HG02623 (cell line): ENCODE measurements at regions not wholly inside any gene's neighbourhood (a gene's known extent, or its start where the extent isn't known, plus 50 kb on each side); places are given as distances from the start of the nearest gene placed in this dataset.
"Not testable (repeated sequence)": the region's sequence is repeated elsewhere in the genome, so short reads cannot be mapped to it uniquely, and the experiment has no call there.

Experiments
- ATAC-seq: cut with Tn5 transposase; IDR thresholded peaks from one replicate; pipeline ENCODE4 v1.9.1; 2021; ENCODE audit warnings: moderate library complexity; ENCODE audit not compliant: unreplicated experiment

DNA sequence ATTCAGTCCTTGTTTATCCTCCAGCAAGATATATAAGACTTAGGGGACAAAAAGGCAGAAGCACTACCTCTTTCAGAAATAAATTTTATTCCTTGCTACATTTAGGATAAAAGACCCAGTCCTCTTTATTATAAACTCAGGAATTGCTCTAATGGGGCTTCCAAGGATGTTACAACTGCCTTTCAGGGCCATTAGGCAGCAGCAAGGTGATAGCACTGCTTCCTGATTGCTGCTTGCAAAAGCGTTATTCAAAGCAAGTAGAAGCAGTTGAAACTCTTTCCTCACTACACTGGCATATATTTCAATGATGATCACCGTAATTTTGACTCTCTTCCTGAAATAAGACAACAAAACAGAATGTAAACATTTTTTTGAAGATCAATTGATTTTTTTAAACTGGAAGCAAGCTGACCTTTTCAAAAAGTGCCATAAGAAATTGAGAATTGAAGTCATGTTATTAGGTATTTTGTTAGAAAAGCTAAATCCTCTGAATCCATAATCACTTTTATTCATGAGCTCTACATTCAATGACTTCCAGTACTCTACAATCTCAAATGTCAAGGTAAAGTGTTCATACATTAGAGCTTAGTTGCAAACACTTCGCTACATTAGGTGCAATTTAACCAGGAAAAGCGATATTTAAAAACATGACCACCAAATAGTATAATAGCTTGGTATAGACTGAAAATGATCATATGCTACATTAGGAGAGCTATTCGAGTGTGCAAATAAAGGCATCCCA lies 233.4 kb upstream of the SYT10 start:
- no peak for ATAC-seq

DNA sequence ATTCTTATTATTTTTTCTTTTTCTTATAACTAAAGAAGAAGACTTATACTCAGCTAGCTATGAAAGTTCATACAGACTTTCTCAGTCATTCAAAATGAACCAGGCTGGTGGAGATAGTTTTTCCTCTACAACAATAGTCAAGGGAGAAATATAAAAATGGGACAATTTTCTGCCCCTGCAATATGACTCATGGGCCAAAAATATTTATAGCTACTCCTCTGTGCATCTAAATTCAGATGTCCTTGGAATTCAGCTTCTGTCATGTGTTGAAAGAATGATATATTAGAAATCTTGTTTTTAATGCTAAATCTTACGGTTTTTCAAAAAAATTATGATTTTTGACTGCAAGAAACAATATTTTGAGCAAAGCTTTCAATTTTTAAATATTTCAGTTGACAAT lies 237.2 kb upstream of the SYT10 start:
- no peak for ATAC-seq

DNA sequence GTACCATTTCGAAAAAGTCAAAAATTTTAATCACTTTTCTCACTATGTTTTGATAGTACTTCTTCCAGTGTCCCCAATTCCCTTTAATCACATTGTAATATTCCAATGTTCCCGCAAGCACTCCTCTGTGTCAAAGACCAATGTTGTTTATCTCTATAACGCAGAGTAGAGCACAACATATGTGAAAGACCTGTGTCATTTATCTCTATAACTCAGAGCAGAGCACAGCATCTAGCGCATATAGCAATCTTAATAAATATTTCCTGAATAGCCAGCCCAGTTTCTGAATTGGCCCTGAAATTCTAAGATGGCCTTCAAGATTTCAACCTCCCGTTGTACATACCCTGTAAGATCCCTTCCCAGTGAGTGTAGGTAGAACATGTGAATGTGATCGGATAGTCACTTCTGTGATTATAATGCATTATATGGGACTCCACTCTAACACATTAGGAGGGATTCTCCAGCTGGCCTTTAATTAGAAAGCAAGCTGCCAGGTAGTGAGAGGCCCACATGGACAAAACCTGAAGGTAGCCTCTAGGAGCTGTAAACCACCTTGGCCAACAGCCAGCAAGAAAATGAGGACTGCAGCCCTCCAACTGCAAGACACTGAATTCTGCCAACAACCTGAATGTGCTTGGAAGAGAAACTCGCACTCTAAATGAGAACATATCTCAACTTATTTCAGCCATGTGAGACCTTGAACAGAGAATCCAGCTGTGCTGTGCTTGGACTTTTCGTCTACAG lies 238.8 kb upstream of the SYT10 start:
- ATAC-seq = no peak

DNA sequence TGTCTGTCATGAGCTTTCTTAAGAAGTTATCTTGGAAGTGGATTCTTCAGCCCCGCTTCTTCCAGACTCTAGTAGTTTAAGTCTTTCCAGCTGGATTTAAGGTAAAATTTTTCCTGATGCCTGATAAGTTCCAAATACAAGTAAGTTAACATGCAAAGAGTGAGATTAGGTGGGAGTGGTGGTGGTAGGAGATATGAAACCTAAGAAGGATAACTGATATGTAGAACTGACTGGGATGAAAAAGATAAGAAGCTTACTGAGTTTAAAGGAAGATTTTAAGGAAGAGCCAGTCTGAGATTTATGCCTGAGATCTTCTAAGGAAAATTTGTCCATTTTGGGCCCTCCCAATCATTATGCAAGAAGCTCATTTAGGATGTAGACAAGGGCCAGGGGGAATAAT lies 250.9 kb upstream of the SYT10 start:
- no peak for ATAC-seq

DNA sequence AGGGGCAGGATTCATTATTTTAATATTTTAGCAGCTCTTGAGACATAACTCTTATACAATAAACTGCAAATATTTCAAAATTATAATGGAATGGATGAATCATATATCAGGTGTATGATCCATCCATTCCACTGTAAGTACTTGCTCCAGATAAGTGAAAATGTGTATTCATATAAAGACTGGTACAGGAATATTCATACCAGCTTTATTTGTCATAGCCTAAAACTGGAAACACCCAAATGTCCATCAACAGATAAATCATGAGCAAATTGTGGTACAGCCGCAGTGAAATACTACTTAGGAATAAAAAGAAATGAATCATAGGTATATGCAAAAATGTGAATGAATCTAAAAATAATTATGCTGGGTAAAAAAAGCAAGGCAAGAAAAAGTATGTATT lies 263.6 kb upstream of the SYT10 start:
- no peak for ATAC-seq

DNA sequence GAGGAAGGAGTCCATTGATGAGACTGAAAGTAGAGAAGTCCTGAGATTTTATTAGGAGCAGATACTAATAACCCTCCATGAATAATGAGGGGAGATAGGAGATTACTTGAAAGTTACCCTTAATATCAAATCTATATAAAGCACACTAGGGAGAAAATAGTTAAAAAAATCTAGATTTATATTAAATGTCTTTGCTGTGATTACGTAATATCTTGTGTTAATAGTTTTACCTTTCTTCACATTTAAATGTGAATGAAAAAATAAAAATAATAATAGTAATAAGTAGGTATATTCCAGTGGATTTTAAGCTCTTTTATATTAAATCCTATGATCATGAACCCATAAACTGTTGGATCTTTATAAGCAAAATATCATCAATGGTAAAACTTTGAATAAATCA lies 267.3 kb upstream of the SYT10 start:
- no peak for ATAC-seq

DNA sequence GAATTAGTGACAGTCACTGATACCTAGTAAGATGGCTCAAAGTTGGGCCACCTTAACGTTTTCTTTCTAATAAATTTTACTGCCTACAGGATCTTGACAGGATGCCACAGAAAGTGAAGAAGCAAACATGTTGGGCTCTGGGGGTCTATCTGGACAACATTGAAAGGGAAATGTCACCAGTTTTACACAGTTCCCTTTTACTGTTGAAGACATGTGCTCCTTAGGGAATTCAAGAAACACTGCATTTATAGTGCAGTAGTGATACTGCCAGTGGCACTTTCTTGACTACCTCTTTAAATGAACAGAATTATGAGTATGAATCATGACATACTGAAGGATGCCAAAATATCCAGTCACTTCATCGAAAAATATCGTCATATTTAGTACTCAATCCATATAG lies 269.3 kb upstream of the SYT10 start:
- ATAC-seq = no peak

DNA sequence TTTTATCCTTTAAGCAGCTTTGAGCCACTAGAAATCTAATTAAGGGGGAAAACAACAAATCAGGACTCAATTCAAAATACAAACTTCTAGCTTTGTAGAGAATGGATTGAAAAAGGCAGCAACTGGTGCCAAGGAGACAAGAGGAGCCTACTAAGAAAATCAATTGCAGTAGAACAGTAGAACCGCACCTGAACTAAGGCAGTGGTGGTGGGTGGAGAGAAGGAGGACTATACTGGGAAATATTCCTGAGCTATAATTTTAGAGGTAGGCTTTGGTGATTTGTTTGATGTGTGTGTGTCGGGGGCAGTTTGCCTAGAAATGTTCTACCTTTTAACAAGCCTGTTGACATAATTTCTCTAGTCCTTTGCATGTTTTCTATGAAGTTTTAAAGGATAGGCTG lies 270.9 kb upstream of the SYT10 start:
- ATAC-seq = no peak

DNA sequence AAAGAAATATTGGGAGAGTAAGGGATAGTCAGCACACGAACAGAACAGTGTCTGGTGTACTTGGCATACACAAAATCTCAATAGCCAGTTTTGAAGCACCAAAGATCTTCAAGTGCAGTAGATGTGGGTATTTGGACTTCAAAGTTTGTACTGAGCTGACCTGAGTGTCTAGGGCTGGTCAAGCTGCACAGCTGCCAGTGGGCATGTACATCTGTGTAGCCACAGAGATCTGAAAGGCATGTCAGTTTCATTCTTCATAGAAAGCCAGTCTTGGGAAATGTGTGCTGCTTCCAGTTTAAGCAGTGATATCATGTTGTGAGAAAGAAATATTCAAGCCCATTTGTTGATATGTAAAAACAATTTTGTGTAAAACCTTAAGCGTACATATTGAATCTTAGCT lies 279.0 kb upstream of the SYT10 start:
- ATAC-seq = no peak

DNA sequence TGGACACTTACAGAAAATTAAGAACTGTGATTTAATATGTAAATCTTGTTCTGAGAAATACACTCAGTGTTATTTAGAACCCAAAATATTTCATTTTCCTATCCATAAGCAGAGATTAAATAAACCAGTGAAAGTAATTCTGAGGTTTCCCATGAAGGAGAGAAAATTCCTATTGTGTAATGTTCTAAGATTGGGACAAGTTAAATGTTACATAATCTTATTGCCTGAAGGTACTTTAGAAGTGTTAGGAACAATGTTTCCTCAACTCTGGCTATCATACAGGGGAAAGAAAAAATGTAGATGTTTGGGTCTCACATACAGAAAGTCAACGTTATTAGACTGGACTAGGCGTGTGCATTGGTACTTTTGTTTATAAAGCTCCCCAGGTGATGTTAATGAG lies 281.9 kb upstream of the SYT10 start:
- no peak for ATAC-seq

DNA sequence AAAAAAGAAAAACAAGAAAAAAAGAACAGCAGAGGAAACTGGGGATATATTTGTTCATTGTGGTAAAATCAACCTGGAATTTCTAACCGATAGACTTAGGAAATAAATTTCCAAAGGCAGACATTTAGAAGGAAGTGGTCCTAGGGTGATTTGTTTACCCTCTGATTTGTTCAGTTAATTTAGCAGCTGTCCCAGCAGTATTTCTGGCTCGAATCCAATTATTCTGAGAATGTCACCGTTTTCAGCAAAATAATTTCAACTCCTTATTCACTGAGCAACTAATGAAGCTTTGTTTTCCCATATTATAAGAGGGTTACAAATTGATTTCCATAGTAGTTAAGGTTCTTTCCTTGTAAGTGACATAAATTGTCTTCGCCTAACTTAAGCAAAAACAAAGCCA lies 285.2 kb upstream of the SYT10 start:
- ATAC-seq = no peak

DNA sequence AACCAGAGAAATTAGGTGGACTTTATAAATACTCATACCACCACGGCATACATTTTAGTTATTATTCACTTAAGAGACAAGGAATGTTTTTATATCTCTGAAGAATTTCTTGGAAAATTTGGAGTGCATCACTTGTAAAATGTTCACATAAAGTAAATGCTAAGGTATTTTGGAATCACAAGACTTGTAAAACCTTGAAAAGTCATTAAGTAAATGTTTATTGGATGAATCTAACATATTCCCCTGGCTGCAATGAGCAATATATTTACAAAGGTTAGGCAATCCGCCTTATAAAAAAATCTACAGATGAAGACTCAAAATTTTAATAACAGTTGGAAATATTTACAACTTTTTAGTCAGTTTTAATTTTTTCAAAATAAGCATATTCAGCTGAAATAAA lies 287.4 kb upstream of the ALG10 start:
- no peak for ATAC-seq

DNA sequence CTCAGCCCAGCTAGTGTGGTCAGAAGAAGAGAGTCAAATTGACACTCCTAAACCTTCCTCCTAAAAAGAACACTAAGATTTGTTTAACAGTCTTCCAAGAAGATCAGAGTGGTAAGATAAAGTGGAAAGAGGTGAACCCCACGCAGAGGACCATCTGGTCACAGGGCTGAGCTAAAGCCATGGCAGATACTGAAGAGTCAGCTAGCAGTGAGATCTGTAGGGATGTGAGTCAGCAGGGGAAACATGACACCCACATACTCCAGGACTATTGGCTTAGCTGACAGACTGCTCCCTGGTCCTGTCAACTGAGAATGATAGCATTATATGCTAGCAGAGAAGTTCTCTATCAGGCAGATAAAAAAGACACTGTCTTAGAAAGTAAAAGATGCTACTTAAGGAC lies 269.4 kb upstream of the ALG10 start:
- ATAC-seq = no peak

DNA sequence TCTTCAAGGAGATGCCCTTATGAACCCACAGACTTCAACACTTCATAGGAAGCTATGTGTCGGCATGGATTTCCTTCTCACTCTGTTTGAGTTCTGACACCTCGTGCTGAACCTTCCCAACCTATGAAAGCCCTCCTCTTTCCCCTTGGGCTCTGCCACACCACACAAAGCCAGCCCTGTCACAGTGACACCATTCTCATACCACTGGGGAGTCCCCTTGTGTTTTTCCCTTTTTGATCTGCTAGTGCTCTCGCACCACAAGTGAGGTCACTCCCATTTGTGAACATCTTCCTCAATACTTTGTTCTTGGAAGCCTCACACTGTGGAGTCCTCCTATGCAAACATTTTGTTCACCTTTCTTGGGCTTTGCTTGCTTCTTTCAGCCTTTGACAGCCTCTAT lies 264.6 kb upstream of the ALG10 start:
- ATAC-seq = no peak

DNA sequence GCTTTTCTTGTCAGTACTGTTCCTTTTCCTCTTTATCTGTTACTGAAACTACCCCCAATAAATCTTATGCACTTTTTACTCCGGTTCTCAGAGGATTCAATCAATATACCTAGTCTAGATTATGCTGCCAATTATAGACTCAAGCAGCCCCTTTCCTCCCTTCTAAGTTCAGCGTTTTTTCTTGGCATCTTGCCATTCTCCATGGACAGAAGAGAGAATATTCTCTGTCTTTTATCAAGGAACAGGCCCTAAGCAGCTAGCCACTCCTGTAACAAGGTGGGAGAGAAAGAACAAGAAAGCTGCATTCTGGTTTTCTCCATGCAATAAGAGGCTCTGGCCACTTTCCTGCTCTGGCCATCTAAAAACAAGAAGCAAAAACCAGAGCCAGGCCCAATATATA lies 263.0 kb upstream of the ALG10 start:
- ATAC-seq = no peak

DNA sequence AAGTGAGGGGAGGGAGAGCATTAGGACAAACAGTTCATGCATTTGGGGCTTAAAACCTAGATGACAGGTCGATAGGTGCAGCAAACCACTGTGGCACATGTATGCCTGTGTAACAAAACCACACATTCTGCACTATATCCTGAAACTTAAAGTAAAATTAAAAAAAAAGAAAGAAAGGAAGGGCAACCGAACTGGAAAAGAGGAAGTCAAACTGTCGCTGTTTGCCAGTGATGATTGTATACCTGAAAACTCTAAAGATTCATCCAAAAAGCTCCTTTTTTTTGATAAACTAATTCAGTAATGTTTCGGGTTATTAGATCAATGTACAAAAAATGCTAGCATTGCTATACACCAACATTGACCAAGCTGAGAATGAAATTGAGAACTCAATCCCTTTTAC lies 259.0 kb upstream of the ALG10 start:
- ATAC-seq = no peak

DNA sequence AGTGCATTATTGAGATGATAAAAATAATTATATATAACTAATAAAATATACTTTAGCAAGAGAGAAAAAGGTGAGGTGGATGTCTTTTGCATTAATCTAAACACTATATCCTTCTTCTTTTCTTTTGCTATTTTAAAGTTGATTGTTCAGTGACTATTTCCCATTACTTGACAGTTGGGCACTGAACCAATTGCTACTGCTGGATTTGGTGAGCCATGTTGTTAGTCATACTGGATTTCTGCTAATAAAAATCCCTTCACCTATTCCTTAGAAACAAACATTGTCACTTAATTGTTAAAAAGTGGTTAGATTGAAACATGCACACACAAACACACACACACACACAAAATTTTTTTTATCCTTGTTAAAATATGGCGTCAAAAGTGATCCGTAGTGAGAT lies 251.6 kb upstream of the ALG10 start:
- no peak for ATAC-seq

DNA sequence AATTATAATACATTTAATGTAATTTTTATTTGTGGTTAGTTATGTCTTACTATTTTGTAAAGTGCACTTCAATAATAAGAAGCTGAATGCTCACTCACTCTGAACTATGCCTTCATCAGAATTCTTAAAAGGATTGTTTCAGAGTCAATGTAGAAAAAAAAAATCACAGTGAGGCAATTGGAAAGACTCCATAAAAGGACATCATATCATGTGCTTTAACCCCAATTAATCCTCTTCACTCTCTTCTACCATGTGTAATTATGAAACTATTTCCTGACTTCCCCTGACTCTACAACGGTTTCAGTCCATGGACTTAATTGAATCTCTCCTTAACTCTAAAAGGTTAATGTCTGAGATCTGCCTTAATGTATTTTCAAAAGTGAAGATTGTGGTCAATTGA lies 250.4 kb upstream of the ALG10 start:
- ATAC-seq = no peak

DNA sequence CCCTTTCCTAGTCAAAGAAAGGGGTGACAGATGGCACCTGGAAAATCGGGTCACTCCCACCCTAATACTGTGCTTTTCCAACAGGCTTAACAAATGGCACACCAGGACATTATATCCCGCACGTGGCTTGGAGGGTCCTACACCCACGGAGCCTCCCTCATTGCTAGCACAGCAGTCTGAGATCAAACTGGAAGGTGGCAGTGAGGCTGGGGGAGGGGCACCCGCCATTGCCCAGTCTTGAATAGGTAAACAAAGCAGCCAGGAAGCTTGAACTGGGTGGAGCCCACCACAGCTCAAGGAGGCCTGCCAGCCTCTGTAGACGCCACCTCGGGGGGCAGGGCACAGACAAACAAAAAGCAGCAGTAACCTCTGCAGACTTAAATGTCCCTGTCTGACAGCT lies 249.2 kb upstream of the ALG10 start:
- not testable (repeated sequence) for ATAC-seq

DNA sequence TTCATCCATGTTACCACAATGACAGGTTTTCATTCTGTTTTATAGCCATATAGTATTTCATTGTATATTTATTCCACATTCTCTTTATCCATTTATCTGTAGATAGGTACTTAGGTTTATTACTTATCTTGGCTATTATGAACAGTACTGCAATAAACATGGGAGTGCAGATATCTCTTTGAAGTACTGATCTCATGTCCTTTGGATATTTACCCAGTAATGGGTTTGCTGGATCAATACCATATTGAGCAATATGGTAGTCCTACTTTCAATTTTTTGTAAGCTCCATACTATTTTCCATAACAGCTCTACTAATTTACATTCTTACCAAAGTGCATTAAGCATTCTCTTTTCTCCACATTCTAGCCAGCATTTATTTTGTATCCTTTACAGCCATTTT lies 235.8 kb upstream of the ALG10 start:
- ATAC-seq = no peak

DNA sequence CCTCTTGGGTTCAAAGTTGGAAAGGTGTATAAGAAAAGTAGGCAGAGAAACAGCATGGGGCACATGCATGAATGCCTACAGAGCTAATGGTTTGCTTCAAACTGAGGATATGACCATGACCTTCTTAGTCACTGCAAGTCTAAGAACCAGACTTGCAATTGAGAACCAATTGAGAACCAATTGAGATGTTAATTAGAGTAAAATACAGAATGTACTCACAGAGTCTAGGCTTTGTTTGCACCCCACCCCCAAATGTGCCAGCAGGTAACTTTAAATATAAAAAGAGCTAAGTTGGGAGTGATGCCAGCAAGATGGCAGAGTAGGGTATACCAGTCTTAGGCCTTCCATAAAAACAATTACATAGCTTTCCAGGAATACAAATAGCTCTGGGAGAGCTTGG lies 227.3 kb upstream of the ALG10 start:
- no peak for ATAC-seq

DNA sequence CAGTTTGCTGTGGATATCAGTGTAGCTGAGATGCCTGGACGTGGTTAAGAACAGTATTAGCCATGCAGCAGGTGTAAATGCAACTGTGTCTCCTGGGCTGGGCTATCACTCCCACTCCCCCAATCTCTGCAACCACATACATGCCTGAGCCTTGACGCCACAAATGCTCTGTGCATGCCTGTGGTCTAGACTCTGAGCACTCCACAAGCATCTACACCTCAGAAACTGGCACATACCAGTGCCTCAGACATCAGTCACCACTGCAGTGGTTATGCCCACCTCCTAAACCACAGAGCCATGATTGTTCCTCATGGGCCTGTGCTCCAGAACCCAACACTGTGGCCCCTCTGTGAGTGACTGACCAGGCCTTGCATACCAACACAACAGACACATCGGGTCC lies 226.8 kb upstream of the ALG10 start:
- ATAC-seq = no peak

DNA sequence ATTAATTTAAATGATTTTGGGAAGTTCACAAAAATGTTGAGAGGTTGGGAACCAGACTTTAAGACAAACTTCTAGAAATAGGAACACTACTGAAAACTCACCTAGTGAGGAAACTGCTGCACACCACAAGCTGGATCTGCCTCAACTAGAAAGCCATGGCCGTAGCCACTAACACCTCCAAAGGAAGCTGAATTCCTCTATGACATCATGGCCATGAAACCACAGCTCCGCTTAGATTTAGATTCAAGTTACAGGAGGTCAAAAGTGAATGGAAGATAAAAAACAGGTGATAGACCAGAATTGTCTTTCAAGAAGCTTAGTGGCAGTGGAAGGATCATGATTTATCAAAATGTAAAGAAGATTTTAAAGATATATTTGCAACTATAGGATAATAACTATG lies 208.8 kb upstream of the ALG10 start:
- no peak for ATAC-seq
